ENCODE measurements at regions not wholly inside any gene's neighbourhood (a gene's known extent, or its start where the extent isn't known, plus 50 kb on each side); places are given as distances from the start of the nearest gene placed in this dataset.

- Mint-ChIP-seq H3K9me3 (peaks cover 0 to 2% (median 0%) of the 10 kb centered on the region in 3 donors), H3K4me1 (peaks cover 0 to 2% (median 2%) of the 10 kb centered on the region in 3 donors), H3K27ac (no peak overlapping the region), H3K36me3 (no peaks in the 10 kb centered on the region), H3K27me3 (peaks cover 1% of the 10 kb centered on the region), H3K4me3 (no peak overlapping the region)
Measured at GRCh38 chr5:34490506-34491250, 165.4 kb upstream of the RAI14 start.

GRCh38 chr5:34491251-34491620 lies 164.9 kb upstream of the RAI14 start:
- H3K4me3 Mint-ChIP-seq: no peak overlapping the region
- peaks cover 1% of the 10 kb centered on the region for H3K27me3 Mint-ChIP-seq
- peaks cover 0 to 1% (median 1%) of the 10 kb centered on the region in 3 donors for H3K4me1 Mint-ChIP-seq
- no peaks in the 10 kb centered on the region for H3K36me3 Mint-ChIP-seq
- H3K9me3 Mint-ChIP-seq: peaks cover 0 to 2% (median 0%) of the 10 kb centered on the region in 3 donors
- H3K27ac Mint-ChIP-seq: no peak overlapping the region

- H3K9me3 Mint-ChIP-seq: peaks cover 0 to 2% (median 0%) of the 10 kb centered on the region in 3 donors
- no peak overlapping the region for H3K27ac Mint-ChIP-seq
- no peak overlapping the region for H3K4me3 Mint-ChIP-seq
- no peaks in the 10 kb centered on the region for H3K36me3 Mint-ChIP-seq
- peaks cover 6 to 9% (median 8%) of the 10 kb centered on the region in 3 donors for H3K4me1 Mint-ChIP-seq
- H3K27me3 Mint-ChIP-seq: peaks cover 1% of the 10 kb centered on the region
Measured at GRCh38 chr5:34494111-34494755, 161.9 kb upstream of the RAI14 start.

- Mint-ChIP-seq H3K4me1 (peaks cover 10 to 12% (median 10%) of the 10 kb centered on the region in 3 donors), H3K9me3 (peaks cover 0 to 2% (median 0%) of the 10 kb centered on the region in 3 donors), H3K4me3 (no peak overlapping the region), H3K27me3 (no peaks in the 10 kb centered on the region), H3K36me3 (no peaks in the 10 kb centered on the region), H3K27ac (no peak overlapping the region)
Measured at GRCh38 chr5:34495178-34495577, 160.9 kb upstream of the RAI14 start.

- peak overlapping the region in 2 of 4 donors; percentile 33 to 34 for H3K4me3 Mint-ChIP-seq
- no peaks in the 10 kb centered on the region for H3K27me3 Mint-ChIP-seq
- peaks cover 0 to 2% (median 0%) of the 10 kb centered on the region in 3 donors for H3K9me3 Mint-ChIP-seq
- peaks cover 13 to 20% (median 19%) of the 10 kb centered on the region in 3 donors for H3K4me1 Mint-ChIP-seq
- no peaks in the 10 kb centered on the region for H3K36me3 Mint-ChIP-seq
- H3K27ac Mint-ChIP-seq: no peak overlapping the region
Measured at GRCh38 chr5:34496260-34496691, 159.9 kb upstream of the RAI14 start.

GRCh38 chr5:34496701-34497469 lies 159.2 kb upstream of the RAI14 start:
- H3K27ac Mint-ChIP-seq: no peak overlapping the region

GRCh38 chr5:34497470-34497808 lies 158.7 kb upstream of the RAI14 start:
- no peaks in the 10 kb centered on the region for H3K36me3 Mint-ChIP-seq
- H3K4me3 Mint-ChIP-seq: no peak overlapping the region
- H3K9me3 Mint-ChIP-seq: peaks cover 0 to 2% (median 2%) of the 10 kb centered on the region in 3 donors
- H3K27ac Mint-ChIP-seq: no peak overlapping the region
- H3K4me1 Mint-ChIP-seq: peaks cover 13 to 20% (median 19%) of the 10 kb centered on the region in 3 donors
- H3K27me3 Mint-ChIP-seq: no peaks in the 10 kb centered on the region

More at GRCh38 chr5:34496701-34497469, 159.2 kb upstream of the RAI14 start:
- H3K9me3 Mint-ChIP-seq: peaks cover 0 to 2% (median 0%) of the 10 kb centered on the region in 3 donors
- H3K36me3 Mint-ChIP-seq: no peaks in the 10 kb centered on the region
- no peaks in the 10 kb centered on the region for H3K27me3 Mint-ChIP-seq
- peak overlapping the region in 1 of 4 donors; percentile 33 for H3K4me3 Mint-ChIP-seq
- H3K4me1 Mint-ChIP-seq: peaks cover 13 to 20% (median 19%) of the 10 kb centered on the region in 3 donors

- Mint-ChIP-seq H3K4me1 (peaks cover 13 to 20% (median 19%) of the 10 kb centered on the region in 3 donors), H3K27ac (peak overlapping the region in 1 of 3 donors; percentile 47), H3K36me3 (no peaks in the 10 kb centered on the region), H3K9me3 (peaks cover 0 to 2% (median 0%) of the 10 kb centered on the region in 3 donors), H3K27me3 (no peaks in the 10 kb centered on the region), H3K4me3 (peak overlapping the region in 2 of 4 donors; percentile 73 to 81)
Measured at GRCh38 chr5:34498572-34498971, 157.6 kb upstream of the RAI14 start.

GRCh38 chr5:34499001-34499734 lies 157.0 kb upstream of the RAI14 start:
- H3K9me3 Mint-ChIP-seq: peaks cover 0 to 2% (median 0%) of the 10 kb centered on the region in 3 donors
- H3K36me3 Mint-ChIP-seq: no peaks in the 10 kb centered on the region
- H3K4me1 Mint-ChIP-seq: peaks cover 13 to 20% (median 19%) of the 10 kb centered on the region in 3 donors
- peak overlapping the region in 2 of 3 donors; percentile 47 to 68 for H3K27ac Mint-ChIP-seq
- no peaks in the 10 kb centered on the region for H3K27me3 Mint-ChIP-seq
- peak overlapping the region in 3 of 4 donors; percentile 3 to 81 (median 73) for H3K4me3 Mint-ChIP-seq

GRCh38 chr5:34500236-34500847 lies 155.8 kb upstream of the RAI14 start:
- Mint-ChIP-seq H3K27me3 (no peaks in the 10 kb centered on the region), H3K36me3 (no peaks in the 10 kb centered on the region), H3K4me3 (peak overlapping the region in 1 of 4 donors; percentile 0), H3K4me1 (peaks cover 13 to 20% (median 19%) of the 10 kb centered on the region in 3 donors), H3K27ac (peak overlapping the region in 1 of 3 donors; percentile 51), H3K9me3 (peaks cover 0 to 2% (median 0%) of the 10 kb centered on the region in 3 donors)

GRCh38 chr5:34501016-34501415 lies 155.1 kb upstream of the RAI14 start:
- Mint-ChIP-seq H3K36me3 (no peaks in the 10 kb centered on the region), H3K27ac (no peak overlapping the region), H3K27me3 (no peaks in the 10 kb centered on the region), H3K4me1 (peaks cover 13 to 20% (median 19%) of the 10 kb centered on the region in 3 donors), H3K4me3 (peak overlapping the region in 1 of 4 donors; percentile 22), H3K9me3 (peaks cover 0 to 2% (median under 1%) of the 10 kb centered on the region in 3 donors)

GRCh38 chr5:34501840-34502239 lies 154.3 kb upstream of the RAI14 start:
- Mint-ChIP-seq H3K4me1 (peaks cover 13 to 20% (median 19%) of the 10 kb centered on the region in 3 donors), H3K27ac (no peak overlapping the region), H3K4me3 (no peak overlapping the region), H3K9me3 (peaks cover 0 to 4% (median 2%) of the 10 kb centered on the region in 3 donors), H3K27me3 (no peaks in the 10 kb centered on the region), H3K36me3 (no peaks in the 10 kb centered on the region)

GRCh38 chr5:34502581-34502980 lies 153.5 kb upstream of the RAI14 start:
- Mint-ChIP-seq H3K4me3 (no peak overlapping the region), H3K27ac (no peak overlapping the region), H3K36me3 (no peaks in the 10 kb centered on the region), H3K4me1 (peaks cover 13 to 20% (median 19%) of the 10 kb centered on the region in 3 donors), H3K27me3 (no peaks in the 10 kb centered on the region), H3K9me3 (peaks cover 0 to 4% (median 2%) of the 10 kb centered on the region in 3 donors)
